ENCODE measurements at regions not wholly inside any gene's neighbourhood (a gene's known extent, or its start where the extent isn't known, plus 50 kb on each side); places are given as distances from the start of the nearest gene placed in this dataset.

- no peaks in the 10 kb centered on the region for H3K9me3 ChIP-seq (ENCODE audit: control insufficient read depth, insufficient read depth, low read length)
- H3K9ac ChIP-seq (ENCODE audit: low read depth, low read length): no peak overlapping the region
- no peaks in the 10 kb centered on the region for H3K4me1 ChIP-seq (ENCODE audit: control insufficient read depth, insufficient read depth, low read length)
- no peak overlapping the region for H3K27ac ChIP-seq (ENCODE audit: low read depth, low read length)
- no peak overlapping the region for H3K4me3 ChIP-seq (ENCODE audit: low read depth, low read length)
- no peaks in the 10 kb centered on the region for H3K27me3 ChIP-seq (ENCODE audit: control insufficient read depth, insufficient read depth, low read length)
- H3K36me3 ChIP-seq (ENCODE audit: control insufficient read depth, insufficient read depth, low read length): no peaks in the 10 kb centered on the region
These were observed 413.9 kb downstream of the RPS6KC1 start for GRCh38 chr1:213464786-213465460.

- Histone ChIP-seq H3K9me3 (ENCODE audit: control insufficient read depth, insufficient read depth, low read length) (no peaks in the 10 kb centered on the region), H3K27me3 (ENCODE audit: control insufficient read depth, insufficient read depth, low read length) (no peaks in the 10 kb centered on the region)
These were observed 415.5 kb downstream of the RPS6KC1 start for GRCh38 chr1:213466541-213466940.

GRCh38 chr1:213474054-213474453 is 423.0 kb downstream of the RPS6KC1 start:
- Histone ChIP-seq H3K27ac (ENCODE audit: low read depth, low read length) (no peak overlapping the region), H3K27me3 (ENCODE audit: control insufficient read depth, insufficient read depth, low read length) (no peaks in the 10 kb centered on the region), H3K4me3 (ENCODE audit: low read depth, low read length) (no peak overlapping the region), H3K9ac (ENCODE audit: low read depth, low read length) (no peak overlapping the region), H3K4me1 (ENCODE audit: control insufficient read depth, insufficient read depth, low read length) (peaks cover 10% of the 10 kb centered on the region), H3K9me3 (ENCODE audit: control insufficient read depth, insufficient read depth, low read length) (no peaks in the 10 kb centered on the region), H3K36me3 (ENCODE audit: control insufficient read depth, insufficient read depth, low read length) (no peaks in the 10 kb centered on the region)

More at GRCh38 chr1:213466541-213466940, 415.5 kb downstream of the RPS6KC1 start:
- H3K27ac ChIP-seq (ENCODE audit: low read depth, low read length): no peak overlapping the region
- no peaks in the 10 kb centered on the region for H3K36me3 ChIP-seq (ENCODE audit: control insufficient read depth, insufficient read depth, low read length)
- no peaks in the 10 kb centered on the region for H3K4me1 ChIP-seq (ENCODE audit: control insufficient read depth, insufficient read depth, low read length)
- H3K4me3 ChIP-seq (ENCODE audit: low read depth, low read length): no peak overlapping the region
- H3K9ac ChIP-seq (ENCODE audit: low read depth, low read length): no peak overlapping the region

- H3K9me3 ChIP-seq (ENCODE audit: control insufficient read depth, insufficient read depth, low read length): no peaks in the 10 kb centered on the region
- no peak overlapping the region for H3K27ac ChIP-seq (ENCODE audit: low read depth, low read length)
- no peak overlapping the region for H3K9ac ChIP-seq (ENCODE audit: low read depth, low read length)
- no peaks in the 10 kb centered on the region for H3K27me3 ChIP-seq (ENCODE audit: control insufficient read depth, insufficient read depth, low read length)
- no peaks in the 10 kb centered on the region for H3K4me1 ChIP-seq (ENCODE audit: control insufficient read depth, insufficient read depth, low read length)
- no peaks in the 10 kb centered on the region for H3K36me3 ChIP-seq (ENCODE audit: control insufficient read depth, insufficient read depth, low read length)
- no peak overlapping the region for H3K4me3 ChIP-seq (ENCODE audit: low read depth, low read length)
These were observed 430.4 kb downstream of the RPS6KC1 start for GRCh38 chr1:213481395-213481794.

GRCh38 chr1:213484333-213484732 is 433.3 kb downstream of the RPS6KC1 start:
- H3K9ac ChIP-seq (ENCODE audit: low read depth, low read length): no peak overlapping the region
- H3K27ac ChIP-seq (ENCODE audit: low read depth, low read length): no peak overlapping the region
- H3K4me3 ChIP-seq (ENCODE audit: low read depth, low read length): no peak overlapping the region
- H3K4me1 ChIP-seq (ENCODE audit: control insufficient read depth, insufficient read depth, low read length): no peaks in the 10 kb centered on the region
- no peaks in the 10 kb centered on the region for H3K9me3 ChIP-seq (ENCODE audit: control insufficient read depth, insufficient read depth, low read length)
- no peaks in the 10 kb centered on the region for H3K27me3 ChIP-seq (ENCODE audit: control insufficient read depth, insufficient read depth, low read length)
- no peaks in the 10 kb centered on the region for H3K36me3 ChIP-seq (ENCODE audit: control insufficient read depth, insufficient read depth, low read length)

- Histone ChIP-seq H3K27me3 (ENCODE audit: control insufficient read depth, insufficient read depth, low read length) (no peaks in the 10 kb centered on the region), H3K4me3 (ENCODE audit: low read depth, low read length) (no peak overlapping the region), H3K27ac (ENCODE audit: low read depth, low read length) (no peak overlapping the region), H3K36me3 (ENCODE audit: control insufficient read depth, insufficient read depth, low read length) (no peaks in the 10 kb centered on the region), H3K4me1 (ENCODE audit: control insufficient read depth, insufficient read depth, low read length) (no peaks in the 10 kb centered on the region), H3K9me3 (ENCODE audit: control insufficient read depth, insufficient read depth, low read length) (no peaks in the 10 kb centered on the region), H3K9ac (ENCODE audit: low read depth, low read length) (no peak overlapping the region)
These were observed 433.7 kb downstream of the RPS6KC1 start for GRCh38 chr1:213484758-213485157.

GRCh38 chr1:213486488-213486887 is 435.4 kb downstream of the RPS6KC1 start:
- Histone ChIP-seq H3K9ac (ENCODE audit: low read depth, low read length) (no peak overlapping the region), H3K4me1 (ENCODE audit: control insufficient read depth, insufficient read depth, low read length) (no peaks in the 10 kb centered on the region), H3K27ac (ENCODE audit: low read depth, low read length) (no peak overlapping the region), H3K9me3 (ENCODE audit: control insufficient read depth, insufficient read depth, low read length) (no peaks in the 10 kb centered on the region), H3K36me3 (ENCODE audit: control insufficient read depth, insufficient read depth, low read length) (no peaks in the 10 kb centered on the region), H3K27me3 (ENCODE audit: control insufficient read depth, insufficient read depth, low read length) (no peaks in the 10 kb centered on the region), H3K4me3 (ENCODE audit: low read depth, low read length) (no peak overlapping the region)

- no peaks in the 10 kb centered on the region for H3K27me3 ChIP-seq (ENCODE audit: control insufficient read depth, insufficient read depth, low read length)
- no peak overlapping the region for H3K4me3 ChIP-seq (ENCODE audit: low read depth, low read length)
- H3K9ac ChIP-seq (ENCODE audit: low read depth, low read length): no peak overlapping the region
- no peaks in the 10 kb centered on the region for H3K9me3 ChIP-seq (ENCODE audit: control insufficient read depth, insufficient read depth, low read length)
- no peak overlapping the region for H3K27ac ChIP-seq (ENCODE audit: low read depth, low read length)
- no peaks in the 10 kb centered on the region for H3K4me1 ChIP-seq (ENCODE audit: control insufficient read depth, insufficient read depth, low read length)
- no peaks in the 10 kb centered on the region for H3K36me3 ChIP-seq (ENCODE audit: control insufficient read depth, insufficient read depth, low read length)
These were observed 440.4 kb downstream of the RPS6KC1 start for GRCh38 chr1:213491468-213491867.

GRCh38 chr1:213492161-213493041 is 441.4 kb downstream of the RPS6KC1 start:
- Histone ChIP-seq H3K4me3 (ENCODE audit: low read depth, low read length) (no peak overlapping the region), H3K4me1 (ENCODE audit: control insufficient read depth, insufficient read depth, low read length) (no peaks in the 10 kb centered on the region), H3K9ac (ENCODE audit: low read depth, low read length) (no peak overlapping the region), H3K27ac (ENCODE audit: low read depth, low read length) (no peak overlapping the region), H3K27me3 (ENCODE audit: control insufficient read depth, insufficient read depth, low read length) (no peaks in the 10 kb centered on the region), H3K36me3 (ENCODE audit: control insufficient read depth, insufficient read depth, low read length) (no peaks in the 10 kb centered on the region), H3K9me3 (ENCODE audit: control insufficient read depth, insufficient read depth, low read length) (no peaks in the 10 kb centered on the region)

GRCh38 chr1:213499444-213499843 is 448.4 kb downstream of the RPS6KC1 start:
- Histone ChIP-seq H3K36me3 (ENCODE audit: control insufficient read depth, insufficient read depth, low read length) (no peaks in the 10 kb centered on the region), H3K27ac (ENCODE audit: low read depth, low read length) (no peak overlapping the region), H3K4me1 (ENCODE audit: control insufficient read depth, insufficient read depth, low read length) (no peaks in the 10 kb centered on the region), H3K9me3 (ENCODE audit: control insufficient read depth, insufficient read depth, low read length) (no peaks in the 10 kb centered on the region), H3K27me3 (ENCODE audit: control insufficient read depth, insufficient read depth, low read length) (no peaks in the 10 kb centered on the region), H3K4me3 (ENCODE audit: low read depth, low read length) (no peak overlapping the region), H3K9ac (ENCODE audit: low read depth, low read length) (no peak overlapping the region)
